Mesendoderm (in vitro differentiated cells): ENCODE measurements at regions not wholly inside any gene's neighbourhood (a gene's known extent, or its start where the extent isn't known, plus 50 kb on each side); places are given as distances from the start of the nearest gene placed in this dataset.

Experiments
- DNase-seq: peaks from one replicate; pipeline ENCODE4 v3.0.0; 2013
- H2AK5ac ChIP-seq: 2 replicates; pipeline ENCODE4 v1.6.1; 2013; ENCODE audit warnings: low read length, inconsistent platforms
- H2BK120ac ChIP-seq: 2 replicates; pipeline ENCODE4 v1.6.1; 2013; ENCODE audit warnings: low read depth, mild to moderate bottlenecking, low read length, moderate library complexity, mixed read lengths
- H2BK15ac ChIP-seq: replicated peaks from 2 replicates; pipeline ENCODE4 v1.6.1; 2013; ENCODE audit warnings: low read depth, mild to moderate bottlenecking, moderate library complexity
- H2BK5ac ChIP-seq: 2 replicates; pipeline ENCODE4 v1.6.1; 2013; ENCODE audit warnings: low read length, inconsistent platforms
- H3K18ac ChIP-seq: 2 replicates; pipeline ENCODE4 v1.6.1; 2013; ENCODE audit warnings: mild to moderate bottlenecking, low read length, mixed read lengths
- H3K23ac ChIP-seq: one replicate; pipeline ENCODE4 v1.6.1; 2013; ENCODE audit warnings: low read length
- H3K27ac ChIP-seq: 2 replicates; pipeline ENCODE4 v1.5.1; 2013; ENCODE audit warnings: low read depth, mild to moderate bottlenecking, inconsistent platforms, low read length, moderate library complexity
- H3K27me3 ChIP-seq: 2 replicates; pipeline ENCODE4 v1.6.1; 2013; ENCODE audit warnings: low read length, control low read depth, mild to moderate bottlenecking, inconsistent platforms; ENCODE audit not compliant: insufficient read depth, poor library complexity
- H3K36me3 ChIP-seq: 2 replicates; pipeline ENCODE4 v1.6.1; 2013; ENCODE audit warnings: low read length, inconsistent platforms; ENCODE audit not compliant: control insufficient read depth, insufficient read depth
- H3K4ac ChIP-seq: one replicate; pipeline ENCODE4 v1.6.1; 2013; ENCODE audit warnings: low read depth, mild to moderate bottlenecking, low read length, moderate library complexity
- H3K4me1 ChIP-seq: 2 replicates; pipeline ENCODE4 v1.6.1; 2013; ENCODE audit warnings: low read depth, low read length, inconsistent platforms; ENCODE audit not compliant: control insufficient read depth
- H3K4me2 ChIP-seq: 2 replicates; pipeline ENCODE4 v1.6.1; 2013; ENCODE audit warnings: low read length
- H3K4me3 ChIP-seq: 2 replicates; pipeline ENCODE4 v1.5.1; 2013; ENCODE audit warnings: mild to moderate bottlenecking, low read length
- H3K56ac ChIP-seq: one replicate; pipeline ENCODE4 v1.6.1; 2013; ENCODE audit warnings: low read length
- H3K79me1 ChIP-seq: 2 replicates; pipeline ENCODE4 v1.6.1; 2013; ENCODE audit warnings: low read length, inconsistent platforms
- H3K79me2 ChIP-seq: 2 replicates; pipeline ENCODE4 v1.6.1; 2013; ENCODE audit warnings: mild to moderate bottlenecking, low read length; ENCODE audit not compliant: control insufficient read depth, insufficient read depth
- H3K9ac ChIP-seq: 2 replicates; pipeline ENCODE4 v1.6.1; 2013; ENCODE audit warnings: low read length, inconsistent platforms
- H4K5ac ChIP-seq: one replicate; pipeline ENCODE4 v1.6.1; 2013; ENCODE audit warnings: low read length
- H4K8ac ChIP-seq: one replicate; pipeline ENCODE4 v1.6.1; 2013; ENCODE audit warnings: low read depth, mild to moderate bottlenecking, control low read depth, low read length, moderate library complexity
- WGBS: extraction: QIAGEN DNeasy Blood & Tissue Kit; methylation state at CpG from one replicate; pipeline ENCODE4 v1.1.7; 2013; ENCODE audit warnings: low lambda C conversion rate, missing lambda C conversion rate; ENCODE audit not compliant: insufficient coverage; ENCODE audit errors: extremely low coverage; 5-methylcytosine and 5-hydroxymethylcytosine counted together

DNA sequence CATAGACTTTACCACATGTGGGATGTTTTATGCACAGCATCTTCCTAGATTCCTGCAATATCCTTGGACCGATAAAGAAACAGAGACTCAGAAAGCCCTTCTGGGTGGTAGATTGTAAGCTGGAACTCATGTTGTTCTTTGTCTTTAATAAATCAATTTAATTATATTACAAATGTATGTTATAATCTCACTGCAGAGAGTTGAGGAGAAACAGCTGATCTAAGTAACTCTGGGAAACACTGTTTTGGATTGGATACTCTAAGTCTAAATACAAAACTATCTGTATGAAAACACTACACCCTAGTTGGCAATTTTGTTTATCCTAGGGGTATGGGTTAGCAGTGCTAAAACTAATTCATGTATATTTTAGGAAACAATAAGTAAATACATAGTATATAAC, 1015.2 kb downstream of the XPNPEP1 start:
- no peak overlapping the region for H3K4ac ChIP-seq
- no peaks in the 10 kb centered on the region for H3K27me3 ChIP-seq
- no peak overlapping the region for H4K8ac ChIP-seq
- H3K18ac ChIP-seq = no peak overlapping the region
- DNase-seq = no peak
- no peak overlapping the region for H2BK15ac ChIP-seq
- no CpG with 5 or more reads among the region's 1 CpG for WGBS
- no peaks in the 10 kb centered on the region for H3K79me1 ChIP-seq
- no peak overlapping the region for H2BK5ac ChIP-seq
- no peak overlapping the region for H3K56ac ChIP-seq
- H3K4me2 ChIP-seq = no peak overlapping the region
- H3K27ac ChIP-seq = no peak overlapping the region
- no peak overlapping the region for H3K9ac ChIP-seq
- H3K79me2 ChIP-seq = no peaks in the 10 kb centered on the region
- no peak overlapping the region for H4K5ac ChIP-seq
- H3K36me3 ChIP-seq = no peaks in the 10 kb centered on the region
- H2AK5ac ChIP-seq = no peak overlapping the region
- H3K23ac ChIP-seq = no peak overlapping the region
- H3K4me1 ChIP-seq = no peaks in the 10 kb centered on the region
- no peak overlapping the region for H3K4me3 ChIP-seq
- no peak overlapping the region for H2BK120ac ChIP-seq

DNA sequence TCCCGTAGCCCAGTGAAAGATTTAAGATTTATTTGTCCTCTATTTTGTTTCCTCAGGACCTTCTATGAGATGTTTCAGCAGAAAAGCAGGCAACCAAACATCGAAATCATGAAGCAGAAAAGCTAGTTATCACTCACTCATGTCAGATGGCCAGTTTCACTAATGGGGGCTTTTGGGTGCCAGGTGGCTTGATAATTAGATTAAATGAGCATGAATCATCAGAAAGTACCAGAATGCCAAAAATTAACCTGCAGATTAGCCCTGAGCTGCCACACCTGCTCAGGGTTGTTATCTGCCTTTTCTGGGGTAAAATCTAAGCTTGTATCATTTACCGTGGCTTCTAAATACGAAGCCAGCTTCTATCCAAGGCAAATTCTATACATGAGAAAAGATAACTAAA, 1017.5 kb downstream of the XPNPEP1 start:
- Histone ChIP-seq H4K5ac (no peak overlapping the region), H3K4ac (no peak overlapping the region), H3K27ac (no peak overlapping the region), H4K8ac (no peak overlapping the region), H3K27me3 (no peaks in the 10 kb centered on the region), H3K79me1 (no peaks in the 10 kb centered on the region), H3K4me3 (no peak overlapping the region), H3K23ac (no peak overlapping the region), H3K36me3 (no peaks in the 10 kb centered on the region), H3K56ac (no peak overlapping the region), H3K4me1 (no peaks in the 10 kb centered on the region), H3K79me2 (no peaks in the 10 kb centered on the region), H2AK5ac (no peak overlapping the region), H2BK15ac (no peak overlapping the region), H3K18ac (no peak overlapping the region), H3K4me2 (no peak overlapping the region), H2BK120ac (no peak overlapping the region), H3K9ac (no peak overlapping the region), H2BK5ac (no peak overlapping the region)
- DNase-seq = no peak
- no CpG with 5 or more reads among the region's 4 CpGs for WGBS

- no peak overlapping the region for H2BK15ac ChIP-seq
- H3K27me3 ChIP-seq = no peaks in the 10 kb centered on the region
- H3K4me1 ChIP-seq = no peaks in the 10 kb centered on the region
- no peaks in the 10 kb centered on the region for H3K79me1 ChIP-seq
- no peaks in the 10 kb centered on the region for H3K36me3 ChIP-seq
- no peaks in the 10 kb centered on the region for H3K79me2 ChIP-seq
- H2AK5ac ChIP-seq = no peak overlapping the region
- H3K18ac ChIP-seq = no peak overlapping the region
- no peak overlapping the region for H3K4me2 ChIP-seq
- H4K8ac ChIP-seq = no peak overlapping the region
- no peak overlapping the region for H3K27ac ChIP-seq
- no peak overlapping the region for H3K56ac ChIP-seq
- no peak overlapping the region for H2BK5ac ChIP-seq
- DNase-seq = no peak
- H4K5ac ChIP-seq = no peak overlapping the region
- no peak overlapping the region for H2BK120ac ChIP-seq
- H3K4me3 ChIP-seq = no peak overlapping the region
- H3K23ac ChIP-seq = no peak overlapping the region
- no peak overlapping the region for H3K9ac ChIP-seq
- no peak overlapping the region for H3K4ac ChIP-seq
Observed at GRCh38 chr10:108905171-108905570, 1018.1 kb downstream of the XPNPEP1 start.

DNA sequence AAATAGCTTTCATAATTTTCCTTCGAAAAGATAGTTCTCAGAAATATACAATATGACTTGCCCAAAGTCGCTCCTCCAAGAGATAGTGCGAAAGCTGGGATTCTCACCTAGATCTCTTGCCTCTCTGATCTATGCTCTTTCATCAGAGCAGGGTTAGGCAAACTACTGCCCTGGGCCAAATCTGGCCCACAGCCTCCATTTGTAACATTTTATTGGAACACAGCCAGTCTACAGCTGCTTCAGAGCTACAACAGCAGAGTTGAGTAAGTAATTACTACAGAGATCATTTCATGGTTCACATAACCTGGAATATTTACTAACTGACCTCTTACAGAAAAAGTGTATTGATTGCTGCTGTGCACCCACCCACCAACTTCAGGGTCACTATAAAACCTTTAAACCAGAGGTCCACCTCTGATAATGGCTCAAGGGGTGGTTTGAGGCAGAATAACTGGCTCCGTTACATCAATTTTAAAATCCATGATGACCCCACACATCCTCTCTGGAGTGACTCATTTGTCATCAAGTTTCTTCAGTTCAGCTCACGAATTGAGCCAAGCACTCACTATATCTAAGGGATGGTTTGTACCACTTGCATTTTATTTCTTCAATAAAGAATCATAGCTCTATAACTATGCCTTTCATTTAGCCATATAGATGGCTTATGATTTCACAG, 1019.0 kb downstream of the XPNPEP1 start:
- H4K5ac ChIP-seq = no peak overlapping the region
- WGBS = no CpG with 5 or more reads among the region's 5 CpGs
- no peaks in the 10 kb centered on the region for H3K27me3 ChIP-seq
- H2BK5ac ChIP-seq = no peak overlapping the region
- no peak for DNase-seq
- H3K36me3 ChIP-seq = no peaks in the 10 kb centered on the region
- H3K23ac ChIP-seq = no peak overlapping the region
- H3K4me3 ChIP-seq = no peak overlapping the region
- no peak overlapping the region for H3K4me2 ChIP-seq
- no peak overlapping the region for H3K9ac ChIP-seq
- peak overlapping the region; percentile 36 for H2BK15ac ChIP-seq
- H3K18ac ChIP-seq = no peak overlapping the region
- H4K8ac ChIP-seq = no peak overlapping the region
- H2AK5ac ChIP-seq = no peak overlapping the region
- no peak overlapping the region for H3K56ac ChIP-seq
- no peaks in the 10 kb centered on the region for H3K79me1 ChIP-seq
- H3K4ac ChIP-seq = no peak overlapping the region
- no peaks in the 10 kb centered on the region for H3K79me2 ChIP-seq
- no peaks in the 10 kb centered on the region for H3K4me1 ChIP-seq
- no peak overlapping the region for H3K27ac ChIP-seq
- no peak overlapping the region for H2BK120ac ChIP-seq

DNA sequence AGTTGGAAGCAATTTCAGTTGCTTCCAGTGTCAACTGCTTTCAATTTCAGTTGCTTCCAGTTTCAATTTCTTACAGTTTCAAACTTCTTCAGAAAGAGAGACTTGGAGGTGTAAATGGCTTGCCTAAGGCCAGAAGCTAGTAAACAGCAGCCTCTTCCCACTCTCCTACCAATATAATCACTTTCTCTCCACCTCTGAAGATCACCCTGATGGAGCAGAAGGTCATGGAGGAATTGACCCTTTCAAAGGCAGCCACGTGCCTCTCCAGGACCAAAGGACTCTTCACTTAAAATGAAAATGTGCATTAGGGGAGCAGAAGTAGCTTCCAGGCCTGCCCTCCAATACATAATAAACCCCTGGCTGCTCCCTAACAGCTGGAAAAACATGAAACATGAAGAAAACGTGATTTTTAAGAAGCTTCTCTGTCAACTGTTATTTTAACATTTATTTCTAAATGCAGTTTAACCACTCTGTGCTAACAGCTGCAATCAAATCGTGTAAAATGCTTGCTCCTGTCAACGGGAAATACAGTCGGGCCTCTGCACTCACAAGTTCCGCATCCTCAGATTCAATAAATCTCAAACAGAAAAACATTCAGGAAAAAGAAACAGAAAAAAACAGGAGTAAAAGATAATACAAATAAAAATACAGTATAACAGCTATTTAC, 1020.6 kb downstream of the XPNPEP1 start:
- Histone ChIP-seq H3K27me3 (no peaks in the 10 kb centered on the region), H3K4ac (no peak overlapping the region), H3K18ac (no peak overlapping the region), H3K79me1 (no peaks in the 10 kb centered on the region), H2BK120ac (no peak overlapping the region), H3K4me1 (no peaks in the 10 kb centered on the region), H3K36me3 (no peaks in the 10 kb centered on the region), H2AK5ac (no peak overlapping the region), H3K9ac (no peak overlapping the region), H3K23ac (no peak overlapping the region), H3K79me2 (no peaks in the 10 kb centered on the region), H3K4me2 (no peak overlapping the region), H4K5ac (no peak overlapping the region), H2BK15ac (no peak overlapping the region), H4K8ac (no peak overlapping the region), H3K4me3 (no peak overlapping the region), H3K56ac (no peak overlapping the region), H2BK5ac (no peak overlapping the region), H3K27ac (no peak overlapping the region)
- DNase-seq = no peak
- WGBS = no CpG with 5 or more reads among the region's 6 CpGs
